ENCODE measurements at regions not wholly inside any gene's neighbourhood (a gene's known extent, or its start where the extent isn't known, plus 50 kb on each side); places are given as distances from the start of the nearest gene placed in this dataset.
"Not testable (repeated sequence)": the region's sequence is repeated elsewhere in the genome, so short reads cannot be mapped to it uniquely, and the experiment has no call there.

- H3K4me1 ChIP-seq (replicated peaks in 1 of 4; ENCODE audit: control insufficient read depth in 3 of 4, insufficient read depth in 4 of 4, low read length in 3 of 4); H3K4ac ChIP-seq (replicated peaks; ENCODE audit: insufficient read length, low read depth, low read length); H3K79me1 ChIP-seq (ENCODE audit: low read depth, low read length); H2AFZ ChIP-seq (ENCODE audit: low read length); H3K27me3 ChIP-seq (replicated peaks in 1 of 4; ENCODE audit: control insufficient read depth in 3 of 4, extremely low read depth in 1 of 4, insufficient read depth in 3 of 4, low read length in 3 of 4); H2BK20ac ChIP-seq (ENCODE audit: low read length); H4K8ac ChIP-seq (ENCODE audit: extremely low read depth, insufficient read depth, low read length); H3K9me3 ChIP-seq (ENCODE audit: insufficient read depth in 2 of 2, low read depth in 1 of 2, low read length in 1 of 2); H3K9ac ChIP-seq (replicated peaks in 1 of 4; ENCODE audit: extremely low read depth in 1 of 4, low read depth in 3 of 4, low read length in 3 of 4); H2BK15ac ChIP-seq (ENCODE audit: low read length); H3K23ac ChIP-seq (ENCODE audit: insufficient read length); FAIRE-seq; H4K20me1 ChIP-seq (replicated peaks in 1 of 2; ENCODE audit: control insufficient read depth in 1 of 2, insufficient read depth in 2 of 2, low read length in 2 of 2); H3K14ac ChIP-seq (ENCODE audit: insufficient read length); H3K23me2 ChIP-seq (ENCODE audit: low read depth, low read length); H2BK12ac ChIP-seq (ENCODE audit: low read depth, low read length); H2AK5ac ChIP-seq (ENCODE audit: low read depth, low read length): not testable (repeated sequence)
- peak overlapping the region; percentile 26 to 70; a peak in 3 of 4 replicates for H3K4me2 ChIP-seq (ENCODE audit: insufficient read depth in 1 of 2, low read depth in 2 of 2, low read length in 2 of 2)
- peak overlapping the region; percentile 98 for H2BK120ac ChIP-seq (replicated peaks; ENCODE audit: low read depth, low read length)
- H3K56ac ChIP-seq (replicated peaks; ENCODE audit: insufficient read length, low read depth, low read length): peak overlapping the region; percentile 39
- H3K36me3 ChIP-seq (ENCODE audit: control insufficient read depth in 2 of 4, insufficient read depth in 4 of 4, low read length in 3 of 4): peaks cover 0 to 17% (median 0%) of the 10 kb centered on the region in 4 experiments; a peak in 1 of 8 replicates
- H4K91ac ChIP-seq (replicated peaks; ENCODE audit: insufficient read length, low read length): peak overlapping the region; percentile 88
- 14% methylated on average over 10 of the region's 11 CpGs; no CpG with 5 or more reads in 1 of the 2 experiments for WGBS, 2 experiments (ENCODE audit: extremely low coverage in 1 of 2, insufficient coverage in 1 of 2, insufficient read length in 1 of 2, insufficient replicate concordance in 2 of 2, low coverage in 1 of 2, low lambda C conversion rate in 2 of 2, missing lambda C conversion rate in 1 of 2)
- H3K4me3 ChIP-seq (ENCODE audit: extremely low read depth in 1 of 4, insufficient read depth in 2 of 4, low read depth in 3 of 4, low read length in 4 of 4): peak overlapping the region in 2 of 4 experiments; percentile 13 to 53; a peak in 4 of 8 replicates
- ChIA-PET POLR2A (ENCODE audit: partially characterized antibody) (interaction anchor here (0.7 to 1.8 kb wide), 5 partner anchors 9 to 31 kb away, joined by 3 to 8 read pairs (median 4); no protein-coding TSS in a partner anchor), CTCF (ENCODE audit: partially characterized antibody) (interaction anchor here (0.7 to 1.3 kb wide), 2 partner anchors 38 to 1600 kb away, joined by 3 read pairs; no protein-coding TSS in a partner anchor)
- peak overlapping the region; percentile 84 for H3K18ac ChIP-seq (ENCODE audit: extremely low read depth, low read length)
- peak overlapping the region; percentile 57; the same call in 1 of the 2 replicates for H3K27ac ChIP-seq (ENCODE audit: low read depth, low read length)
- H4K5ac ChIP-seq (ENCODE audit: insufficient read length, low read depth, low read length): peak overlapping the region; percentile 93
- DNase-seq (ENCODE audit: low read depth in 1 of 2, low spot score in 2 of 2): peak; percentile 61
- TF ChIP-seq NANOG (IDR thresholded peaks at IDR 0.05; ENCODE audit: insufficient read depth, low read depth, low read length, poor library complexity, severe bottlenecking) (peak; percentile 48), POLR2A (IDR thresholded peaks at IDR 0.05; ENCODE audit: control extremely low read depth in 1 of 2, low read depth in 2 of 2, low read length in 2 of 2) (peak in 1 of 2 experiments; percentile 33; a peak in 1 of 3 replicates)
- peaks cover 11 to 38% of the 10 kb centered on the region in 2 experiments; a peak in 3 of 4 replicates for H3K79me2 ChIP-seq (ENCODE audit: control insufficient read depth in 1 of 2, insufficient read depth in 2 of 2, low read length in 2 of 2)
- H2BK5ac ChIP-seq (ENCODE audit: low read depth, low read length): peak overlapping the region; percentile 74; the same call in 1 of the 2 replicates
Observed at GRCh38 chr13:54268013-54268695, 1239.5 kb downstream of the OLFM4 start.

All from H1 (cell line).